Activated T-cell treated with anti-CD3 and anti-CD28 coated beads for 24 hours (primary cell): ENCODE measurements at regions not wholly inside any gene's neighbourhood (a gene's known extent, or its start where the extent isn't known, plus 50 kb on each side); places are given as distances from the start of the nearest gene placed in this dataset.
"Not testable (repeated sequence)": the region's sequence is repeated elsewhere in the genome, so short reads cannot be mapped to it uniquely, and the experiment has no call there.

Source experiments
- DNase-seq: peaks from one replicate; pipeline ENCODE4 v3.0.0-alpha.2; 2020; ENCODE audit warnings: low read depth

GRCh38 chr5:17978954-17979353 is 344.7 kb downstream of the TAF11L14 start:
- DNase-seq, result no peak

- DNase-seq, result not testable (repeated sequence)
These were observed 348.4 kb downstream of the TAF11L14 start for GRCh38 chr5:17982626-17983025.

DNA sequence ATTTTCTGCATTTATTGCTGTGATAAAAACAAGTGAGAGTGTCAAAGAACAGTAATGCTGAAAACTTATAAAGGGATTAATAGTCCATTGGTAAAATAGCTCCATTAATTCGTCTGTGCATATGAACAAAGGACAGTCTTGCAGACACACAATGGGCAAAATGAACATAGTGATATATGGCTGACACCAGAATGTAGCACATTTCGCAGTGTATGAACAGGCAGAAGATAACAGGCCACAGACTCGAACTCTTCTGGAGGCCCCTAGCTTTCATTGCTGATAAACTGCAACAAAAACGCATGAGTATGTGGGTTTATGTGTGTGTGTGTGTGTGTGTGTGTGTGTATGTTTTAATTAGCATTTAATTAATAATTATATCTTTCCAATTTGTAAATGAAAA is 354.8 kb downstream of the TAF11L14 start:
- no peak for DNase-seq

GRCh38 chr5:17989567-17990563 is 355.6 kb downstream of the TAF11L14 start:
- DNase-seq, result no peak

GRCh38 chr5:17991775-17992174 is 357.5 kb downstream of the TAF11L14 start:
- DNase-seq, result no peak

DNA sequence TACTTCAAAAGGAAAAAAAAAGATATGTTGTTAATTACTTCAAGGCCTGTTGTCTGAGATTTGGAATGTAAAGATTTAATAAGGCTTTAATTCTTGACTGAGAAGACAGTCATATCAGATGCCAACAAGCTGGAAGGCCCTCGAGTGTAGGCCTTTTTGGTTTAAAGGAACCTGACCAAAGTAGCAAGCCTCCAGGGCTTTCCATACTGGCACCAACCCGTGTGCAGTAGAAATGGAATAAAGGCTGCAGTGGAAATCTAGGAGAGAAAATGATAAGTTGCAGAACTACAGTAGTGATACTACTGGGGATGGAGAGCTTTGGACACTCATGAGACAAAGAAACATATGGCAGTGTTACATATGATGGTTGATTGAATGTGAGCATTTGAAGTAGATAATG is 358.0 kb downstream of the TAF11L14 start:
- no peak for DNase-seq

GRCh38 chr5:17995997-17996396 is 361.7 kb downstream of the TAF11L14 start:
- DNase-seq, result no peak

- no peak for DNase-seq
These were observed 365.6 kb downstream of the TAF11L14 start for GRCh38 chr5:17999858-18000257.

DNA sequence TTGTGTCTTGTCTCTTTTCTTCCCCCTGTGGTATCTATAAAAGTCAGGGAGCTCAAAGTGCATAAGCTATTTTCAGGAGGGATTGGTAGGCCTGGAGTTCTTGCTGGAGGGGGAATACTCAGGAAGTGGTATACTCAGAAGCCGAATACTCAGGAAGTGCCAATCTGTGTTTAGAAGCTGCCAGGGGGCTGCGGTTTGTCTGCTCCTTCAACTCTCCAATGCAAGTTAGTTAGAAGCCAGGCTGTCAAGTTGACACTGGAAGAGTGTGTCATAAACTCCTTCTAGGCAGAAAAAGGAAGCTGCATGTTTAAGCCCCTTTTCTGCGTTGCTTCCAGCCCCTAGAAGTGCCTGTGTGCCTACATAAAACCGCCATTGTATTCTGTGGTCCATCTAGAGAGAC is 366.5 kb downstream of the TAF11L14 start:
- DNase-seq, result no peak

- no peak for DNase-seq
These were observed 369.1 kb downstream of the TAF11L14 start for GRCh38 chr5:18003312-18003711.

DNA sequence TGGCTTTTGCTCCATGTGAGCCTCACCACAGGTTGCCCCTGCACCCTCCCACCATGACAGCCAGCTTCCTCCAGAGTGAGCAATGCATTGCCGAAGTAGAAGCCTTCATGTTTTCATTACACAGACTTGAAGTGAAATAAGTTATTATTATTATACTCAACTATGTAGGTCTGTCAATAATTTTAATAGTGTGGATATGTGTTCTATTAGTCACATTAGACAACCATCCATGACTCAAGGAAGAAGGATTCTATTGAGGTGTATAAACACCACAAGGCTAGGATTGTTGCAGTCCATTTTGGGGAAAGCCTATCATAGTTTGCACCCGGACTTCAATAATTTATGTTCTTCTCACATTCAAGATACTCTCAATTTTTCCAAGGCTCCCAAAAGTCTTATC is 369.5 kb downstream of the TAF11L14 start:
- DNase-seq, result no peak

DNA sequence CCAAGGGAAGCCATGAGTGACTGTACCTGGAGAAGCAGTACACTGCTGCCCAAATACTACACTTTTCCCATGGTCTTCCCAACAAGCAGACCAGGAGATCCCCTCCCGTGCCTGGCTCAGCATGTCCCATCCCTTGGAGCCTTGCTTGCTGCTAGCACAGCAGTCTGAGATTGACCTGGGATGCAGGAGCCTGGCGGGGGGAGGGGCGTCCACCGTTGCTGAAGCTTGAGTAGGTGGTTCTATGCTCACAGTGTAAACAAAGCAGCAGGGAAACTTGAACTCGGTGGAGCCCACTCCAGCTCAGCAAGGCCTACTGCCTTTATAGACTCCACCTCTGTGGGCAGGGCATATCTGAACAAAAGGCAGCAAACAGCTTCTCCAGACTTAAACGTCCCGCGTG is 372.0 kb downstream of the TAF11L14 start:
- not testable (repeated sequence) for DNase-seq

DNA sequence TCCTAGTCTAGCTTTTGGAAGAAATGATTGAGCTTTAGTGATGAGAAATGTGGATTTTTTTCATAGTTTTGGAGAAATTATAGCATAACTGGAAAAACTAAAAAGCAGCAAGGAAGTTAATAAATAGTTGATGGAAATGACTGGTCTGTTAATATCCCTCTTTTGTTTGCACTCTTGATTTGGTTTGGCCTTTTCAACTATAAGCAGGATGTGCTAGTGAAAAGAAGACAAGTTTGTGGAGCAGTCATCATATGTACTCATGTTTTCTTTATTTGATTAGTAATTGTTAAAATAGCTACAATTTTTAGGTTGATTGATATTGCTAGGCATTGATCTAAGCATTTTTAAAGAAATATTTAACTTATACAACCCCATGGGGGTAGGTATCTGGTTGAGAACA is 374.7 kb downstream of the TAF11L14 start:
- DNase-seq, result no peak

DNA sequence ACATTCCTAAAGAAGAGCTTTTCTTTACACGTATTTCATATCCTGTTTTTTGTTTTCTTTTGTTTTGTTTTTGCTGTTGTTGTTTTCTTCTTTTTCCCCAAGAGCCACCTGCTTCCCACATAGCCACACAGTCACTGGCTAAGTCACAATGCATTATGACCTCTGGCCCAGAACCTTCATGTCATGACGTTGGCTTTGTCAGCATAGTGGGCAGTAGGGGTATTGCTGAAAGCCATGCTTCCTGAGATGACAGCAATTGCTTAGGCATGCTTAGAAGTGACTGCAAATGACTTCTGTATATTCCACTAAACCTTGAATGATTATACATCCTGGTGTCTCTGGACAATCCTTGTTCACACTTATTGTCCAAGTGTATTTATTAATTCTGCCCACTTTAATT is 375.8 kb downstream of the TAF11L14 start:
- DNase-seq, result no peak

DNA sequence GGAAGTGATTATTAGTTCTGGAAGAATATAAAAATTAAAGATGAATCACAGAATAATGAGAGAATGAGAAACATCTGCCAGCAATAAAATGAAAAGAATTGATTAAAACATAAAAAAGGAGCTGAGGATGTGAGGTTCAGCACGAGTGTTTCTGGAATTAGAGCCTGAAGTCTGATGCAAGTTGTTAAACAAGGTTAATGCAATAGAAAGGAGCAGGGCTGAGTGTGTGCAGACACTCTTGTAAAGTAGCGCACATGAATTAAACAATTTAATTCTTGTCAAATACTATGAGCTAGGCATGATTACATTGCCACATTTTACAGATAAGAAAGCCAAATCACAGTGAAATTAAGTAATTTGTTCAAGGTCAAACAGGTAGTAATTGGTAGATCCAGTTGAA is 384.2 kb downstream of the TAF11L14 start:
- DNase-seq, result no peak

DNA sequence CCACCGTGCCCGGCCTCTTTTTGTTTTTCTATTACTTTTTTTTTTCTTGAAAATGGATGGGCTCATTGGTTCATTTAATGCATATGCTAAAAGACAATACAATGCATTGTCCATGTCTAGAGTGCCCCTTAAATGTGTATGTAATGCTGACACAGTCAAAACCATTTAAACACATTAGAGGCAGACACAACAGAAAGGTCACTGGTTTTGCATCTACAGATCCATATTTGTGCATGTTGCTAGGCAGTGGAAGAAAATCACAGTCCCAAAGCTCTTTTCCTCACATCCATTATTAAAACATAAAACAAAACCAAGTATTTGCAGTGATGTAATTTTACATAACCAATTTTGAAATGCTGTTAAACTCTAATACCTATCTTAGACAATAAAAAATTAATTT is 389.0 kb downstream of the TAF11L14 start:
- no peak for DNase-seq

DNA sequence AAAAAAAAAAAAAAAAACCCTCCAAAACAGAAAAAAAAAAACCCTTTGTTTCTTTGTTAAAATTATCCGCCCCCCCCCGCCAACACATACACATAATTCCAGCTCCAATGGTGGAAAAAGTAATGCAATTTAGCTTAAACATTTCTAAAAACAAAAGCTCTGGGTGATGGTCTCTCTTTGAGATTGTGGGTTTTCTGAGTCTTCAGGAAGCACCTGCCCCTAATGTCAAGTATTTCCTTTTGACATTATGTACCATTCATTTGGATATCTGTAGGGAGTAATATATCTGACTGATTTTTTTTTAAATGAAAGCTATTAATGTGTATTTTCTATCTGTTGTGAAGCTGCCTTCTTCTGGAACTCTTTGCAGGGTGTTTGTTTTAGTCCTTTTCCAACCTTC is 389.7 kb downstream of the TAF11L14 start:
- no peak for DNase-seq

GRCh38 chr5:18024542-18024941 is 390.3 kb downstream of the TAF11L14 start:
- no peak for DNase-seq

DNA sequence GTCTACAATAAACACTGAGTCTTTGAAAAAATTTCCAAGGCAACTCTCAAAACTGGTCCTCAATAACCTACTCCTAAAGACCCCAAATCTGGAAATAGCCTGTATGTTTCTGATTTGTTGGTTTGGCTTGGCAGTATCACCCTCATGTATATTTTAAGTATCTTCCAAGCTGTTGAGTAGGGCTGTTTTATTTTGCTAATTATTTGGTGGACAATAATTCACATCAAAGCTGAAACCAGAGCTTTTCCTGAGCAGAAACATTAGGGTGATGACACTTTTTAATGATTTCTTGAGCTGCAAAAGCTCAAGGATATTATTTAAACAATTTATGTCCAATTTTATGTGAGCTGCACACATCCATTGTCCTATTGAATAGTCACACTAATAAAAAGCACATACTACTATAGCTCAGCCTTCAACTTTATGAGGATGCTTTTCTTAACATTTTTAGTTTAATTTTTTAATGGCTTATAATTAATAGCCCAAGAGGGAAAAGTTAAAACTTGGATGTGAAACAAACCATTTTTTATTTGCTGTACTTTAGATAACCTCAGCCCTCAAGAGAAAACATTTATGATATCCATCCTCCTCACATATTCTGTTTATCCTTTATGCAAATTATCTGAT is 393.1 kb downstream of the TAF11L14 start:
- DNase-seq, result no peak

- no peak for DNase-seq
These were observed 393.8 kb downstream of the TAF11L14 start for GRCh38 chr5:18028036-18028435.

- DNase-seq, result no peak
These were observed 398.5 kb downstream of the TAF11L14 start for GRCh38 chr5:18032744-18033143.

GRCh38 chr5:18036531-18036930 is 402.3 kb downstream of the TAF11L14 start:
- no peak for DNase-seq

DNA sequence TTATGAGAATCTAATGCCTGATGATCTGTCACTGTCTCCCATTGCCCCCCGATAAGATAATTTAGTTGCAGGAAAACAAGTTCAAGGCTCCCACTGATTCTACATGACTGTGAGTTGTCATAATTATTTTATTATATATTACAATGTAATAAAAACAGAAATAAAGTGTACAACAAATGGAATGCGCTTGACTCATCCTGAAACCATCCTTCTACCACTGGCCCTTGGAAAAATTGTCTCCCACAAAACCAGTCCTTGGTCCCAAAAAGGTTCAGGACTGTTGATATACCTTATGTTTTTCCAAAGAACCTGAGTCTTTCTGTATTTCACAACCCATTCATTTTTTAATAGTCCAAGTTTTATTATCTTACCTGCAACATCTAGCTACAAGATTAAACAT is 403.5 kb downstream of the TAF11L14 start:
- DNase-seq, result no peak
